ENCODE measurements at regions not wholly inside any gene's neighbourhood (a gene's known extent, or its start where the extent isn't known, plus 50 kb on each side); places are given as distances from the start of the nearest gene placed in this dataset.

DNA sequence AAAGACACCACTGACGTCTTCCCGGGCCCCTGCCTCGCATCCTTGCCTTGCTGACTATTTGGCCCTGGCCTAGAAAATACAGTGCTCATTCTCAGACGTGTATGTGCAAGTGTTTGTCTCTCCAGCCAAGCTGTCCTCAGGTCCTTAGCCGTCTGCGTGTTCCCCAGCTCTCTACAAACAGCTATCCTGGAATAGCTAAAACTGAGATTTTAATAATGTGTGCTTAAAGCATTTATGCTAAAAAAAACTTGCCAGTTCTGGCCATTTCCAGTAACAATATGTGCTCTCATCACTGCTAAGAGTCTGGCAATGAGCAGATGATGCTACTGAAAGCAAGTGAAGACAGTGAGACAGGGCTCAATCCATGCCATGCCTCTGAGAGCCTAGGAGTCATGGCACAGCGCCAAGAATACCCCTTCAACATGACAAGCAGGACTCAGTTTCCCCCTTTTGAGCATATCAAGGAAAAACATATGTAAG is 55.7 kb downstream of the IRF2BP2 start:
- DNase-seq: no peak

DNA sequence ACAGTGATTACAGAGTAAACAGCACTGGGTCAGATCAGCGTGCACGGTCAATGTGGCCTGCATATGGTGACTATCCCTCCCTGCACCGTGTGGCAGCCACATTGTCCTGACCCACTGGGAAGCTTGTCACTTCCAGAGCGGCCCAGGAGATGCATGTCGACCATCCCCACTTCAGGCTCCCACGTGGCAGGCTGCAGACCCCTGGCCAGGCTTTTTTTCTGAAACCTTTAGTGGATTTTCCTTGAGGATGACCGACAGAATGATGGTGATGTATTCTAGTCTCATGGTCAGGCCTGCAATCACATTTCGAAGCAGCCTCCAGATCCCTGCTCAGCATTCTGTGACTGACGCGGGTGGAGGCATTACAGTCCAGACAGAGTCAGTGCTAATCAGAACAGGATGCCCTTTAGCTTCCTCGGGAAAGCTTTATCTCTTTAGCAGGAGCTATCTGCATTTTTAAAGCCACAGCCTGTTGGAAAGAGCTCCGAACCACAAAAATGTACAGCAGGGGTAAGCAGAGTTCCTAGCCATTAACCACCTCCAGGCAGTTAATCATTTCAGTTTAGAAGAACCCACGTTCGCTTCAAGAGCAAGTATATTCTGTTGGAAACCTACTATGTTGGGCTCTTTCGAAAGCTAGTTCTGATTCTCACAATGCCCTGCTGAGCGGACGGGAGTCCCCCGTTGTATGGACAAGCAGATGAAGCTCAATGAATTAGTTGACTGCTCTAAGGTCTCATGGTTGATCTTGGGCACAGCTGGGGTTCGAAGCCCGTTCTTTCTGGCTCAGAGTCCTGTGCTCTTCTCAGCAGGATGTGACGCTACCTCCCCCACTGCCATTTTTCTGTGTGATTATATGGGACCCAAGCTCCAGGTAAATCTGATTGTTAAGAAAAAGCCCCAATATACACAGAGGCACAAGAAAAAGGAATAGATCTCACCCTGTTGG is 56.5 kb downstream of the IRF2BP2 start:
- no peak for DNase-seq

DNA sequence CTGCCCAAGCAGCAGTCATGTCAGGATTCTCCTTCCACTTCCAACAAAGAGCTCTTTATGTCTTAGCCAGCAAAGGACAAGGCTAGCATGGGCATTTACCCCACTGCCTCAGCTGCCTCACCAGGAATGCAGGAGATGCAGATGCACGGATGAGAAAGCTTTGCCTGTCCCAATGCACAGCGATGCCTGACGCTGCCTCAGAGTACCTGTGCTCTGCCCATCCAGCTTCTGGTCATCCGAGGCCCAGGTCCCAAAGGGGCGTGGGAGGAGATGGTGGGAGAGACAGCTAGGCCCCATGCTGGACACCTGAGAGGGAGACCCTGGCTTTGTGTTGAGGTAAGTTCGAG is 59.0 kb downstream of the IRF2BP2 start:
- no peak for DNase-seq

DNA sequence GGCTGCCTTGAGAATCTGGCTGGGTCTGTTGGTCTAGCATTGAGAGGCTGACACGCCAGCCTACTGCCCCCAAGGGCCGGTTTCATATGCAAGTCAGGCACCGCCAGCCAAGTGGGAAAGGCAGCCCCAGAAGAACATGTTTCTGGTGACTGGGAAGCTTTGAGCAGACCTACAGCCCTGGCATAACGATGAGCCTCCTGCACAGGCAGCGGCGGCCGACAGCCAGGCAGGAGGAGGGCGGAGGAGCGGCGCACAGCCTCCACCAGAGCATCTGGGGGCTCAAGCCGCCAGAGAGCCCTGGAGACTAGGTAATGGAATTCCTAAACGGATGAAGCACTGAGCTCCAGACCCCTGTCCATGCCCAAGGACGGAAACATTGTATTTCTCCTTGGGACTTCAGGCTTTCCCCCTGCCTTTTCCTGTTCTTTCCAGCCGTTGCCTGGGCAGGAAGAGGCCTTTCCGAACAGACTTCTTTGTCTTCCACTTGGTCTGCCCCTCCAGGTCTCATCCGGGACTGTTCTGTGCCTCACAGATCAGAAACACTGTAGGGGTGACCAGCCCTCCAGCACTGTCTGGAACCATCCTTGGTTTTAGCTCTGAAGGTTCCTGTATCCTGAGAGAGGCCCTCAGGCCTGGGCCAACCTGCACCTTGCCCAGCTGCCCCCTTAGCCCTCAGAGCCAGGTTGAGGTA is 59.5 kb downstream of the IRF2BP2 start:
- DNase-seq: no peak

DNA sequence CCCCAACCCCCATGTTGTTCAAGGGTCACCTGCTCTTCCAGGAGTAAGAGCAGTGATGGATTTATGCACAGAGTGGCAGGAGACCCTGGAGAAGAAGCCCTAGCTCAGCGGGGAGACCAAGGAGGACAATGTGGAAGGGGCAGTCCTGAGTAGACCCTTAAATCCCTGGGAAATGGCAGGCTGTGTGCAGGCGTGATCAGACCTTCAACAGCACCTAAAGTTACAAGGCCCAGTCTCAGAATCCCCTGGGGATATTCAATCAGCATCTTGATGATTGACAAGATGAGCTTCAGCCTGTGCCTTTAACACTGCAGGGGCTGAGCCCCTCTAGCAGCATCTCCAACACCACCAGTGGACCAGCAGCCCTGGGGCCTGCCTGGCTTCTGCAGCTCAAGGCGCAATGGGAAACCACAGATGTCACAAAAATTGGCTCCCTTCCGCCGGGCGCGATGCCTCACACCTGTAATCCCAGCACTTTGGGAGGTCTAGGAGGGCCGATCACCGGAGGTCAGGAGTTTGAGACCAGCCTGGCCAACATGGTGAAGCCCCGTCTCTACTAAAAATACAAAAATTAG is 60.4 kb downstream of the IRF2BP2 start:
- DNase-seq: no peak

DNA sequence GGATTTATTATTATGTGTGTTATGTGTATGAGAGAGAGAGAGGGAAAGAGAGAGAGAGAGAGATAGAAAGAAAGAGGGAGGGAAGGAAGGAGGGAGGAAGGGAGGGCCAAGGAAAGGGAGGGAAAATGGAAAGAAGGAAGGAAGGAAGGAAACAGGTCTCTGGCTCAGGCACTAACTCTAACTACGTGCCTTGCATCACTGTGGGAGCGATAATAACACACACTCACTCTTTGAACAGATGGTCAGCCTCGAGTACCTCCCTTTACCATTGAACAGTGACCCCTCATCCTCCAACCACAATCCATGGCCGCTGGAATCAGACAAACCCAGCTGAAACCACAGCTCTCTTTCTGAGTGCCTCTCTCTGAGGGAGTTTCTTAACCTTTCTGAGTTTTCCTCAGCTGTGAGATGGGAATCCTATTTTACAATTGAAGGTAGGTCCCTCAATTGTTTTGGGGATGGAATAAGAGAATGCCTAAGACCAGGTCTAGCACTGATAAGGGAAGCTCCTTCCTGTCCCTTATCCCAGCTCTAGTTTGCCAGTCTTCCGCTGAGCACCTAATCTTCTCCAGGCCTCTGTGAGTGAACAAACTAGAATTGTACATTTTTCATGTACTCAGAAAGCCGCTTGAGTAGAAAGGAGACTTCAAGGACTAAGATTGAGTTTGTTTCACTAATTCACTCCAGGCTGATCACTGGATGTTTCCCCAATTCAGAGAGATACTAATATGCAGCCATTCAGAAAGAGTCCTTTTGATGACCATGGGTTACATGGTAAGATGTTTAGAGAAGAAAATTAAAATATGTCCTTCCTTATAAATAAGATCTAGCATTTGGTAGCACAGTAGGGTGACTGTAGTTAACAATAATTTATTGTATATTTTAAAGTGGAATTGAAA is 62.8 kb downstream of the IRF2BP2 start:
- DNase-seq: no peak

DNA sequence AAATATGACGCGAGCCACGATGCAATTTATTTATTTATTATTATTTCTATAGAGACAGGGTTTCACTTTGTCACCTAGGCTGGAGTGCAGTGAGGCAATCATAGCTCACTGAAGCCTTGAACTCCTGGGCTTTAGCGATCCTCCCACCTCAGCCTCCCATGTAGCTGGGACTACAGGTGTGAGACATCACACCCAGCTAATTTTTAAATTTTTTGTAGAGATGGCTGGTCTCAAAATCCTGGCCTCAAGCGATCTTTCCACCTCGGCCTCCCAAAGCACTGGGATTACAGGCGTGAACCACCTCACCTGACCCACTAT is 63.6 kb downstream of the IRF2BP2 start:
- no peak for DNase-seq

DNA sequence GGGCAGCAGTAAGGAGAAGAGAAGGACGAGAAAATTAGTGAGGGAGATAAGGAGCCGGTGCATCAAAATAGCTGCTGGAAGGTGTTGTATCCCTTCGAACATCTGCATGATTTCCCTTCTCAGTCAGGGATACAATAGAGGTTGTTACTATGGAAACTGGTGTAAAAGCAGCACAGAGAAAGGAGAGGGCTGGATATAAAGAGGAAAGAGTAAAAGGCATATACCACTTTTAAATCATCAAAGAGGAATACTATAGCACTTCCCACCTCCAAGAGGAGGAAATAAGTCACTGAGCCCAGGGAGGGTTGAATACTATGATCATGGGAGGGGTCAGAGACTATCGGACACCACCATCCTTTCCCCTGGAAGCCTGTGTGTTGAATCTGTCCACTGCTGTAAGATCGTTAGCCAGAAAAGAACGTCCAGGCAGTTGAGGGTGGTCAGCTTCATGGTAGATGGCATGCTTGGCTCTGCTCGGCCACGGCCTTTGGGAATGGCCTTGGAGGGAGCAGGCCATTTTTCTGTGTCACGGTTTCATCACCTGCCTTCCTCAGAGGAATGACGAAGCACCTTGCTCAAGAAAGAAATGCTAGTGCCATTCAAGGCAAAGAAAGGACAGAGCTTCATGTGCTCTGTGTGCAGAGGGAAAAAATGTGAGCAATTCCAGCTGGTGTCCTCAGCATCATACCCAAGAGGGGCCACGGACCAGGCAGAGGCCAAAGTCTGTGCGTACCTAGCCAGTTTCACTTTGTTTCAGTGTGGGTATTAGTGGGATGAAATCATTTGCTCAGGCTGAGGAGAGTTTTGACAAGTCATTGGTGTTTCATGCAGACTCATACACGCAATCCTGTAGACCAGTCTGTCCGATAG is 64.2 kb downstream of the IRF2BP2 start:
- DNase-seq: no peak

DNA sequence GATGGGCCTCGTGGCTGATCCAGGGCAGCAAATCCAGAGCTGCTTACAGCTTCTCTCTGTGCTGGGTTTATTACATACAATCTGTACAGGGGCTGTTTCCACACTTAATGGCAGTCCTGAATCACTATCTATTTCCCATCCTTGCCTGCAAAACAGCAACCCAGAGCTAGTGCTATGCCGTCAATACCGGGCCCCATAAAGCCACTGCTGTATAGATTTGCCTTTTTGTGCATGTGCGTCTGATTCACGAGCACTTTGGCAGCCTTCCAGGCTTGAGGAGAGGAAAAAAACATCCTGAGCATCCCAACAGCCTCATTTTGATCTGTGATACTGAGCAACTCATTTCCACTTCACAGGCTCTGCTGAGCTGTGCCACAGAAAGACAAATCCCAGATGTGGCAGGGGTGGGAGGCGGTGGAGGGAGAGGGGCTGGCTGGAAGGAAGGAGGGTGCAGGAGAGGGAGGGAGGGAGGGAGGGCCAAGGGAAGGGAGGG is 65.2 kb upstream of the TARBP1 start:
- peak in 1 of 2 donors; percentile 69 for DNase-seq

DNA sequence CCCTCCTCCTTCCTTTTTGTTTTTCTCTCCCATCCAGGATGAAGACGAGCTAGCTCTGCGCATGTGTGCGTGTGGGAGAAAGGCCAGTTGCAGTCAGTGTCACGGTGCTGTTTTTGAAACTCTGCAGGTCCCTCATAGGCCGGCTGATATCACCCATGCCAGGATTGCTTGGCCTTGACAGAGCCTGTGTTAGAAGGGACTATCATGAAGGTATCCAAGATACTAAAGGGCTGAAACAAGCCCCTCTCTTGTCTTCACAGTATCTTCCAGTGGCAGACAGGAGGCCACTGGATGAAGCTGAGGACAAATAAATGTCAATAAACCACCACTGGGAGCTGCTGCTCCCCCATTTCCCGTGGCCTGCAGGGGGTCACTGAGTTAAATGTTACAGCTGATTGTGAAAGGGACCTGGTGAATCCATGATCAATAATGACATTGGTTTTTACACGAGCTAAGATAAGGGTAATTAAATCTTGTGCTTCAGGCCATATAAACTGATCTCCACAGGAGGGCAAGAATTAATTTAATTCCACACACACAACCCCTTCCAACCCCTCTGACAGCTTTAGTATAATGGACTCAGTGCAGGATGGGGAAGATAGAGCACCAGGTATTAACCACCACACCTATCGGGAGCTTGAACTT is 64.6 kb upstream of the TARBP1 start:
- no peak for DNase-seq

DNA sequence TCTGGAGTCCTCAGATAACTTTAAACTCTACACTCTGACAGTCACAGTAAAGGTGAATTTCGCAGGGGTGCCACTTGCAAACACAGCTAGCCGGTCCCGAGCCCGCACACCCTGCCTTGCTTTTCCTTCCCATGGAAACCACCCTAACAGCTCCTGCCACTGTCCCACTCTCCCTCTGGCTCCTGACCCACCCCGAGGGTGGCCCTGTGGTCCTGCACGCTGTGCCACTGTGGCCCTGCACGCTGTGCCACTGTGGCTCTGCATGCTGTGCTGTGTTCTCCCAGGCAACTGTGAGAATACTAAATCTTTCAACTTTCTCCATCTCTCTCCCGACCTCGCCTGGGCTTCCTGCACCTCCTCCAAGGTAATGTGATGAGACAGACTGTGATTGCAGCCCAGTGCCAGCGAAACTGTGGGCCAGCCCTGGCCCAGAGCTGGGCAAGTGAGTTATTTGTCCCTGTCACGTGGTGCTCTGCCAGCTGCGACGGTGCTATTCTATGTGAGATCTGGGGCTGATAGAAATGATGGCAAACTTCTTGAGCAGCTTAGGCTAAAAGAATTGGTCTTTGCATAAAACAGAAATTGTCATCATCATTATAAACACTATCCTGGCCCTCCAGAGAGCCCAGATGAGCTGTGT is 63.4 kb upstream of the TARBP1 start:
- DNase-seq: no peak

DNA sequence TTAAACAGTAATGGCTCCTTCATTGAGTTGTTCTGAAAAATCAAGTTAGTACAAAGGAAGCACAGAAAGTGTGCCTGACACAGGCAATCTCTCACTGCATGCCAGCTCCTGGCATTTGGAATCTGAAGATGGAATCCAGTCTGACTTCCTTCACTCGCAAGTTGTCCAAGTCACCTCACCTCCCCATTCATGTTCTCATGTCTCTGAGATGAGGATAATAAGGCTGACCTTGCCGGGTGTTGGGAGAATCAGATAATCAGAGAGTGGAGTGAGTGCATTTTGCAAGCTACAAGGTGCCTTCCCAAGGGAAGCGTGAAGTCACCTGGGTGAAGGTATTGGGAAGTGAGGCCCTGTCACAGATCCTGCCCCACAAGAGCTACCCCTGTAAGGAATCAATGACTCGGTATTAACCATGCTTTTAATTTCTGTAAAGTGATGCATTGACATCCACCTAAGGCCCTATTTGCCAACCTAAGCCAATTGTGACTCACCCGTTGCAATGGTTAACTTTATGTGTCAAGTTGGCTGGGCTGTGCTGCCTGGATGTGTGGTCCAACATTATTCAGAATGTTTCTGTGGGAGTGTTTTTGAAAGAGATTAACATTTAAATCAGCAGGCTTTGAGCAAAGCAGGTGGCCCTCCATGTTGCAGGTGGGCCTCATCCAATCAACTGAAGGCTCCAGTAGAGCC is 62.5 kb upstream of the TARBP1 start:
- no peak for DNase-seq

DNA sequence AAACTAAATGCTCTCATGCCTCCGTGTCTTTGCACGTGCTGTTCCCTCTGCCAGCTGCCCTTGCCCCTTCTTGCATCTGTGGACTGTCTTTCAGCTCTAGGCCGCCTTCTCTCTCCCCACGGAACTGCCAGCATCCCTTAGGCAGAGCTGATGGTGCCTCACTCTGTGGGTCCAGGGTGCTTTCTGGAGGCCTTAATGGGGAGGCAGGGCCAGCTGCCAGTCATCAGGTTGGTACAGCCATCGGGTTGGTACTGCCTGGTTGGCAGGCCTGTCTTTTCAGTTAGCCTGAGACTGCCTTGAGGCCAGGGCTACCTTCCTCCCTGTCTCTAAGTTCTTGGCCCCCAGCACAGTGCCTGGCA is 61.4 kb upstream of the TARBP1 start:
- no peak for DNase-seq

DNA sequence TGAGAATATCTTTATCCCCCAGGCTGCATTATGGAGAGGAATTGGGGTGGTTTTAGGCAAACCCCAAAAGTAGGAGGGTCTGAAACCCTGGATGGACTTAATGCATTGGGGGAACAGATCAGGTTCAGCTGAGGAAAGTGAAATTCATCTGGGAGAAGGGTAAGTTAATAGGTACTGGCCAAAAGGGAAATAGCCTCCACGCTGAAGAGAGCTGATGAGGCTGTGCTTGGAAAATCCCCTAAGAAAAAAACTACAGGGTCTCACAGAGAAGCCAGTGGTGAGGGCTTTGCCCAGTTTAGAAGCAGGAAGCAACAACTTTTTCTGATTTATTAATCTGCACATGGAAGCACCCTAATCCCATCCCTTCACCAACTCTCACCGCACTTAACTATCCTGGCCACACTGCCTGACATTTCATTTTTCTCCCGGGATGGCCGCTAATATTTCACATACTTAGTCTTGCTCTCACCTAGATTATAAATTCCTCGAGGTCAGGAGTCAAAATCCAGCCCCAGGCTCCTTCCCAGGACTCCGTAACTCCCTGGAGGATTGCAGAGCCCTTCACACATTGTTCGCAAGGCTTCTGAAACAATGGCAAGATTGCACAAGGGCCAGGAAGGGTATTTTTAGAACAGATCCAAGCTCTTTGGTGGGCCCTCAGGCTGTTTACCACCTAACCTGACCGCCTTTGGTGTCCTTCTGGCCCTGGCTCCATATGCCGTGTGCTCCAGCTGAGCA is 60.9 kb upstream of the TARBP1 start:
- no peak for DNase-seq

DNA sequence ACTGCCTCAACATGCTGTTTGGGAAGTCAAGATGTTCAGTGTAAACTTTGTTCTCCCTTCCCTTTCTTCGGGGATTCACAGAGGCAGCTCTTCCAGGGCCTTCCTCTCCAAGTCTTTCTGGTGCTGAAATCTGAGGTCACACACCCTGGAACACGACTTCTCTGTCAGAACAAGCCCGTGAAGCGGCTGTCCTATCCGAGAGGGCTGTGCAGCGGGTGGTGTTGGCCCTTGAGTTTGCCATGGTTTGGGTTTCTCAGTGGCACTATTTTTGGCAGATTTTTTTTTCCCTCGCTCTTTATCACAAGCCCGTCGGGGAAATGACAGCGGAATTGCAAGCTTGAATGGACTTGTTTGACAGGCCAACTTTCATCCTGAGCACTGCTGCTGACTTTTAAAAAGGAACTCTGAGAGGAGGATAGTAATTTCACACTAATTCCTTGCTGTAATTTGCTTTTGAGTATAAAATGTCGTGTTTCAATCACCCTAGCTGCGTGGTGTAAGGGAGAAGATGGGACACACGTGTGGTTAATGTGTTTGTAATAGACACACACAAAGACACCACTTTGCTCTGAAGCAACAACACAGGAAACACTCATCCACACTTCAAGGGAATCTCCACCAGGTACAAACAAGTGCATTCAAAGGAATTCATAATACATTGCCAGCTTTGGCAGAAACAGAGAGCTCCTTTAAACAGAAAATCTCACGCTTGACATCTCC is 60.1 kb upstream of the TARBP1 start:
- no peak for DNase-seq

DNA sequence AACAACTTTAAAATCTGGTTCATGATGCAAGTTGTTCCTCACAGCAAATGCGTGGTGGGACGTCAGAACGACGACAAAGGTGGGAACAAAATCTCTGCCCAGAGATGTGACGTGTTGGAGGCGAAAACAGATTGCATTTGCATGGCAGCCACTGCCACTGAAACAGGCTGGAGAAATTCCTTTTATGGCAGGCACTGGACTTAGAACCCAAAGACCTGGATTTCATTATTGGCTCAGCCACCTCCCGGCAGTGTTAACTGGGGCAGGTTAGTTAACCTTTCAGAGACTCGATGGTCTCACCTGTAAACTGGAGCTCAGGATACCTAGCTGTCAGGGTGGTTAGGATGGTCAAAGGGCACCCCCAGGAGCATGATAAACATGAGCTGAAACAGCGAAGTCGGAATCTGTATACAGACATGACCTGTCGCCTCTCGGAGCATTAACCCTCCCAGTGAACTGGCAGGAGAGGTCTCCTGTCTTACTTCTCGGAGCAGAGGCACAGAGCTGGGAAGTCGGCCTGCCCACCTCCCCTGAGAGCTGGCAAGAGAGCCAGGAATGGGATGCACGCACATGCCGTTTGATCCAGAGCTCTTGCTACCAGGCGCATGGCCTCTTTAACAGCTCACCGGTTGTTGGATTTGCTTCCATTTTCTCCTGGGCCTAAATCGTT is 59.2 kb upstream of the TARBP1 start:
- DNase-seq: no peak

DNA sequence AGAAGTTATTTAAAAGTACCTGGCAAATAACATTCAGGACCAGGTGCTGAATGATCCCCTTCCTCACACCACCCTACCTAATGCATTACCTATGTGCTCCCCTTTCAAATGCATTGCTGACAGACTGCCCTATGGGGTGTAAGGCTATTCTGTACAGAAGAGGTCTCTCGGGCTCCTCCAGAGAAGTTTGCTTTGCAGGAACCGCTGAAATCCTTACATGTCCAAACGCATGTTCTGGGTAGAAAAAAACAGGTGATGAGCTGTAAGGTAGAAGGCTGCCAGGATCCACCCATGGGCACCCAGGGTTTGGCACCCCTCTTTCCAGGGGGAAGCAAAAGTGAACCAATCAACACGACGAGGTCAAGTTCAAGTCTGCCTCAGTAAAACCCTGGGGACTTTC is 58.3 kb upstream of the TARBP1 start:
- no peak for DNase-seq

DNA sequence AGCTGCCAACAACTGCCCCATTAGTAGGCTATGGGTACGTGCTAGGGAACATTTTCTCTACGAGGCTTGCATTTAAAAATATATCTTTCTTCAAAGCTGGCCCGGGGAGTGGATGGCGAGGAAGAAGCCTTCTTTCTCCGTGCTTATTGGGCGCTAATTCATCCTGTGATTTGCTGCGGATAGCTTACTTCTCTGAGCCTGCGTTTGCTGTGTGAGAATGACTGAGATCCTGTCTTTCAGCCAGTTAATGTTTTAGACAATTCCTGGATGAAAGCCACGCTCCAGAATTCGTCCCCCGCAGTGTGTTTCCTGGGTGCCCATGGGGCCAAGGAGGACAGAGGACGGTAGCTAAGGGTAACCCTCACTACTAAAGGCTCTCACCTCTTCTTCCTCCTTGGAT is 57.8 kb upstream of the TARBP1 start:
- no peak for DNase-seq
